GM23248 (cell line): ENCODE measurements at regions not wholly inside any gene's neighbourhood (a gene's known extent, or its start where the extent isn't known, plus 50 kb on each side); places are given as distances from the start of the nearest gene placed in this dataset.

Experiments used
- EZH2 ChIP-seq: fragments of 200-600 bp; sonication (generic); IDR thresholded peaks from 2 replicates; pipeline ENCODE4 v1.6.1; 2018; ENCODE audit warnings: antibody characterized with exemption, mild to moderate bottlenecking; ENCODE audit not compliant: insufficient read depth, poor library complexity, severe bottlenecking
- EZH2phosphoT487 ChIP-seq: fragments of 200-600 bp; sonication (generic); IDR thresholded peaks from 2 replicates; pipeline ENCODE4 v1.6.1; 2018; ENCODE audit warnings: antibody characterized with exemption, moderate library complexity, mild to moderate bottlenecking, low read depth; ENCODE audit not compliant: insufficient read depth

- TF ChIP-seq EZH2 (no peak), EZH2phosphoT487 (no peak)
Measured at GRCh38 chr6:147911686-147912085, 403.2 kb downstream of the SAMD5 start.
